Fibroblast of lung (primary cell): ENCODE measurements at regions not wholly inside any gene's neighbourhood (a gene's known extent, or its start where the extent isn't known, plus 50 kb on each side); places are given as distances from the start of the nearest gene placed in this dataset.

Experiments used
- DNase-seq, 2 donors: peaks; one replicate each; pipeline versions ENCODE4 v3.0.0 to v3.0.0-alpha.2; 2010; ENCODE audit warnings: low read depth in 2 of 2
- H2AFZ ChIP-seq: 2 replicates; pipeline ENCODE4 v1.5.1; 2012; ENCODE audit warnings: low read length, control low read depth, inconsistent platforms
- H3K27ac ChIP-seq: 2 replicates; pipeline ENCODE4 v1.5.1; 2011; ENCODE audit warnings: low read length, control low read depth; ENCODE audit not compliant: insufficient read depth
- H3K27me3 ChIP-seq: 2 replicates; pipeline ENCODE4 v1.5.1; 2011; ENCODE audit warnings: mild to moderate bottlenecking, low read length; ENCODE audit not compliant: control insufficient read depth, insufficient read depth
- H3K36me3 ChIP-seq: 2 replicates; pipeline ENCODE4 v1.5.1; 2011; ENCODE audit warnings: low read length; ENCODE audit not compliant: control insufficient read depth, insufficient read depth
- H3K4me1 ChIP-seq: 2 replicates; pipeline ENCODE4 v1.5.1; 2011; ENCODE audit warnings: low read length; ENCODE audit not compliant: control insufficient read depth, insufficient read depth; ENCODE audit errors: extremely low read depth
- H3K4me2 ChIP-seq: 2 replicates; pipeline ENCODE4 v1.5.1; 2011; ENCODE audit warnings: low read length, control low read depth; ENCODE audit not compliant: insufficient read depth; ENCODE audit errors: extremely low read depth
- H3K4me3 ChIP-seq, 4 experiments: fragments of 200-600 bp in 1 of 4; sonication (generic) in 1 of 4; replicated peaks in 1 of 4; 2 replicates each; pipeline ENCODE4 v1.5.1; 2011 to 2016; ENCODE audit warnings: low read length in 4 of 4, low read depth in 3 of 4, mild to moderate bottlenecking in 3 of 4, control low read depth in 2 of 4, inconsistent platforms in 1 of 4, mixed read lengths in 1 of 4; ENCODE audit not compliant: insufficient read depth in 1 of 4; ENCODE audit errors: control extremely low read depth in 1 of 4
- H3K79me2 ChIP-seq: 2 replicates; pipeline ENCODE4 v1.5.1; 2012; ENCODE audit warnings: mild to moderate bottlenecking, low read length, inconsistent platforms; ENCODE audit not compliant: control insufficient read depth, insufficient read depth
- H3K9ac ChIP-seq: 2 replicates; pipeline ENCODE4 v1.5.1; 2011; ENCODE audit warnings: mild to moderate bottlenecking, low read length, control low read depth; ENCODE audit not compliant: insufficient read depth
- H3K9me3 ChIP-seq: 2 replicates; pipeline ENCODE4 v1.5.1; 2012; ENCODE audit warnings: low read depth, low read length; ENCODE audit not compliant: control insufficient read depth, insufficient read depth
- H4K20me1 ChIP-seq: 2 replicates; pipeline ENCODE4 v1.5.1; 2011; ENCODE audit warnings: low read length; ENCODE audit not compliant: control insufficient read depth, insufficient read depth; ENCODE audit errors: extremely low read depth
- CTCF ChIP-seq, 2 donors: IDR thresholded peaks in 1 of 2; conservative IDR thresholded peaks in 1 of 2; 1 replicate in 1 of 2; 2 replicates in 1 of 2; pipeline ENCODE4 v1.5.1; 2011 to 2012; ENCODE audit warnings: low read length in 2 of 2, control low read depth in 1 of 2, inconsistent platforms in 1 of 2, low read depth in 1 of 2, mild to moderate bottlenecking in 1 of 2
- EZH2 ChIP-seq: IDR thresholded peaks from 2 replicates; pipeline ENCODE4 v1.5.1; 2012; ENCODE audit warnings: low read length, control low read depth, mild to moderate bottlenecking; ENCODE audit errors: missing control alignments

GRCh38 chr2:8216397-8216796 is 465.5 kb upstream of the ID2 start:
- no peaks in the 10 kb centered on the region for H3K79me2 ChIP-seq
- H3K36me3 ChIP-seq, result no peaks in the 10 kb centered on the region
- H3K9ac ChIP-seq, result no peak overlapping the region
- no peak overlapping the region for H3K4me2 ChIP-seq
- no peaks in the 10 kb centered on the region for H3K9me3 ChIP-seq
- H3K4me1 ChIP-seq, result no peaks in the 10 kb centered on the region
- no peaks in the 10 kb centered on the region for H4K20me1 ChIP-seq
- peak in 1 of 2 donors; percentile 48 for DNase-seq
- no peak overlapping the region for H2AFZ ChIP-seq
- no peak overlapping the region for H3K4me3 ChIP-seq
- H3K27me3 ChIP-seq, result no peaks in the 10 kb centered on the region
- no peak overlapping the region for H3K27ac ChIP-seq
- no peak for TF ChIP-seq CTCF (conservative IDR thresholded peaks at IDR 0.05 in 1 of 2, IDR thresholded peaks at IDR 0.05 in 1 of 2; ENCODE audit: low read depth in 1 of 2, low read length in 2 of 2)
- TF ChIP-seq EZH2, result no peak

- H3K9me3 ChIP-seq, result no peaks in the 10 kb centered on the region
- H3K27ac ChIP-seq, result no peak overlapping the region
- no peaks in the 10 kb centered on the region for H3K4me1 ChIP-seq
- TF ChIP-seq CTCF (conservative IDR thresholded peaks at IDR 0.05 in 1 of 2, IDR thresholded peaks at IDR 0.05 in 1 of 2; ENCODE audit: low read depth in 1 of 2, low read length in 2 of 2), result no peak
- TF ChIP-seq EZH2, result no peak
- no peak overlapping the region for H3K9ac ChIP-seq
- no peaks in the 10 kb centered on the region for H3K36me3 ChIP-seq
- no peaks in the 10 kb centered on the region for H3K27me3 ChIP-seq
- no peak overlapping the region for H2AFZ ChIP-seq
- no peaks in the 10 kb centered on the region for H3K79me2 ChIP-seq
- no peaks in the 10 kb centered on the region for H4K20me1 ChIP-seq
- no peak overlapping the region for H3K4me2 ChIP-seq
- H3K4me3 ChIP-seq, result no peak overlapping the region
- DNase-seq, result no peak
These were observed 464.3 kb upstream of the ID2 start for GRCh38 chr2:8217468-8218030.

- H3K9ac ChIP-seq, result no peak overlapping the region
- H3K36me3 ChIP-seq, result no peaks in the 10 kb centered on the region
- no peak for DNase-seq
- no peak overlapping the region for H3K4me2 ChIP-seq
- H3K4me3 ChIP-seq, result no peak overlapping the region
- H3K27me3 ChIP-seq, result no peaks in the 10 kb centered on the region
- H2AFZ ChIP-seq, result no peak overlapping the region
- H3K79me2 ChIP-seq, result no peaks in the 10 kb centered on the region
- TF ChIP-seq CTCF (conservative IDR thresholded peaks at IDR 0.05 in 1 of 2, IDR thresholded peaks at IDR 0.05 in 1 of 2; ENCODE audit: low read depth in 1 of 2, low read length in 2 of 2) (no peak), EZH2 (no peak)
- no peak overlapping the region for H3K27ac ChIP-seq
- H3K9me3 ChIP-seq, result no peaks in the 10 kb centered on the region
- H3K4me1 ChIP-seq, result no peaks in the 10 kb centered on the region
- no peaks in the 10 kb centered on the region for H4K20me1 ChIP-seq
These were observed 462.8 kb upstream of the ID2 start for GRCh38 chr2:8219096-8219495.
